Mesodermal cell (in vitro differentiated cells): ENCODE measurements at regions not wholly inside any gene's neighbourhood (a gene's known extent, or its start where the extent isn't known, plus 50 kb on each side); places are given as distances from the start of the nearest gene placed in this dataset.

Experiments
- H3K27ac ChIP-seq: 2 replicates; pipeline ENCODE4 v1.7.0; 2013; ENCODE audit warnings: mild to moderate bottlenecking, low read depth, low read length, moderate library complexity; ENCODE audit not compliant: severe bottlenecking
- H3K36me3 ChIP-seq: 2 replicates; pipeline ENCODE4 v1.7.1; 2013; ENCODE audit warnings: mild to moderate bottlenecking, low read length, moderate library complexity; ENCODE audit not compliant: control insufficient read depth, insufficient read depth
- H3K4me1 ChIP-seq: one replicate; pipeline ENCODE4 v1.7.1; 2013; ENCODE audit warnings: mild to moderate bottlenecking, low read length; ENCODE audit not compliant: insufficient read depth, control insufficient read depth, poor library complexity, severe bottlenecking
- H3K4me3 ChIP-seq: 2 replicates; pipeline ENCODE4 v1.7.0; 2013; ENCODE audit warnings: low read length, control low read depth, mild to moderate bottlenecking; ENCODE audit not compliant: insufficient read depth, poor library complexity, severe bottlenecking; ENCODE audit errors: extremely low read depth
- H3K9me3 ChIP-seq: 2 replicates; pipeline ENCODE4 v1.7.1; 2013; ENCODE audit warnings: mild to moderate bottlenecking, low read length, moderate library complexity; ENCODE audit not compliant: control insufficient read depth
- WGBS, 2 experiments: methylation state at CpG; one replicate each; pipeline ENCODE4 v1.1.5; 2013; ENCODE audit warnings: missing lambda C conversion rate in 2 of 2; ENCODE audit not compliant: insufficient coverage in 2 of 2; 5-methylcytosine and 5-hydroxymethylcytosine counted together

- Histone ChIP-seq H3K9me3 (no peaks in the 10 kb centered on the region), H3K27ac (no peak overlapping the region), H3K4me1 (no peaks in the 10 kb centered on the region), H3K4me3 (no peak overlapping the region), H3K36me3 (no peaks in the 10 kb centered on the region)
- WGBS, 2 experiments = 71 to 80% methylated on average over 5 to 9 of the region's 9 CpGs
Observed at GRCh38 chr7:155908385-155908784, 96.1 kb upstream of the SHH start.

- 84 to 100% methylated on average over 3 of the region's 8 CpGs for WGBS, 2 experiments
- Histone ChIP-seq H3K9me3 (no peaks in the 10 kb centered on the region), H3K36me3 (no peaks in the 10 kb centered on the region), H3K4me1 (no peaks in the 10 kb centered on the region), H3K4me3 (no peak overlapping the region), H3K27ac (no peak overlapping the region)
Observed at GRCh38 chr7:155907450-155908200, 95.4 kb upstream of the SHH start.

DNA sequence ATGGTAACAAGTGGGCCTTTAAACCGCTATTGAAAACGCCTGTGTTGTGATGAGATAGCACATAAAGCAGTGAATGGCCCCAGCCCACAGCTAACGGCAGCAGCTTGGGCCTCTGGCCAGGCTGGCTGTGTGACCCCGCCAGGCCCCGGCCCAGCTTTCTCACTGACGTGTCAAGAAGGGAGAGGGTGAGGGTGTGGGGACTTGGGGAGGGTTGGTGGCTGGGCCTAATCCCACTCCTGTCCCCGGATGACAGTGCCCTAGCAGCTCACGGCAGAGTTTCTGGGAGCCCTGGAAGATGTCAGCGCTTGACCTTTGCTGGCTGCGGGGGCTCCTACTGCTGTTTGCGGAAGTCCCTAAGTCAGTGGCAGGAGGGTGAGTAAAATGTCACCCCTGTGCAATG, 88.9 kb upstream of the SHH start:
- Histone ChIP-seq H3K27ac (no peak overlapping the region), H3K4me3 (no peak overlapping the region), H3K9me3 (peaks cover 5% of the 10 kb centered on the region), H3K4me1 (no peaks in the 10 kb centered on the region), H3K36me3 (no peaks in the 10 kb centered on the region)
- WGBS, 2 experiments = 89 to 93% methylated on average over 9 to 11 of the region's 11 CpGs

GRCh38 chr7:155899596-155899995, 87.3 kb upstream of the SHH start:
- Histone ChIP-seq H3K9me3 (peaks cover 5% of the 10 kb centered on the region), H3K36me3 (no peaks in the 10 kb centered on the region), H3K4me3 (no peak overlapping the region), H3K4me1 (no peaks in the 10 kb centered on the region), H3K27ac (no peak overlapping the region)
- WGBS, 2 experiments = 79 to 86% methylated on average over 1 to 3 of the region's 4 CpGs

DNA sequence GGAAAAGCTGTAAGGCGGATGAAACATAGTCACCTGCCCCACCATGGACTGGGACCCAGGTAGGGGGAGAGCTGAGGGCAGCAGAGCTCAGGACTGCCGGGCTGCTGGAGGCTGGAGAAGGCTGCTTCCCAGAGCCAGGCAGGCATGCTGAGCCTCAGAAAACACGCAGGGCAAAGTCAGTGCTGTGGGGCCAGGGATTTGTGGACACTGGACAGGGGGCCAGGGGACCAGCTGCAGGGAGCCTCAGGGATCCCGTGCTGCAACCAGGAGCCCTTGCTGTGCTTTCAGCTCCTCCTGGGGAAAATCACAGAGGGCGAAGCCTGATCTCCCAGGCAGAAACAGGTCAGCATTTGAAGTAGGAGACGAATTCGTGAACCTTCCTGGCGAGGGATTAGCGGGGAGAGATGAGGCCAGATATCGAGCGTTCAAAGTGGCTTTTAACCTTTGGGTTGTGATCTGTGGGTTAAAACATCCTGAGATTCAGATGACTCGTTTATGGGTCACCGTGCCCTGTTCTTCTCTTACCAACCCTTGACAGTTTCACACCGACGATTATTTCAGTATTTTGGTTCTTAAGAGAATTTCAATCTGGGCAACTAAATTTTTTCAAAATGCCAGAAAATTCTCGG, 85.6 kb upstream of the SHH start:
- H3K9me3 ChIP-seq = peaks cover 5% of the 10 kb centered on the region
- no peak overlapping the region for H3K4me3 ChIP-seq
- no peaks in the 10 kb centered on the region for H3K4me1 ChIP-seq
- no peak overlapping the region for H3K27ac ChIP-seq
- no peaks in the 10 kb centered on the region for H3K36me3 ChIP-seq
- WGBS, 2 experiments = 87 to 88% methylated on average over 14 to 15 of the region's 16 CpGs

DNA sequence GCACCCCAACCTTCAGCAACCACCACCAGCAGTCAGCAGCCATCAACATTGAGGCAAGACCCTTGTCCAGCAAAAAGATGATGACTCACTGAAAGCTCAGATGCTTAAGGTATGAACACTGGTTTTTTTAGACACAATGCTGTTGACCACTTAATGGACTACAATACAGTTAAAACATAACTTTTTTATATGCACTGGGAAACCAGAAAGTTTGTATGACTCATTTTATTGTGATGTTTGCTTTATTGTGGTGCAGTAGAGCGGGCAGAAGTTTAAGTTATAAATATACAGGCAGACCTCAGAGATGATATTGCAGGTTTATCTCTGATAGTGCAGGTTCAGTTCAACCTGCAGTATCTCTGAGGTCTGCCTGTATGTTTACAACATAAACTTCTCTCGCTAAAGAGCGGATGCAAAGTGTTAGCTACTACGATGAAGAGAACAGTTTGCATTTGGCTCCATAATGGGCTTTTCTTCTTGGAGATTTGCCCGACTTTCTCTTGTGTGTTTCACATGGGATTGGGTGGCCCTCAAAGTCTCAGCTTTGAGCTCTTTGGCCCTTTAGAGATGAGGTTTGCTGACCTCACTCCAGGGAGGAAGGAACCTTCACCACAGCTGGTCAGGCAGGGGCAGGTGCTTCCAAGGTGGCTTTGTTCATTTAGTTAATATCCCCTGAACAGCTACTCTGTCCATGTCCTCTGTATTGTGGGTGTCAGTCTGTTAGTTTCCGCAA, 84.4 kb upstream of the SHH start:
- Histone ChIP-seq H3K4me3 (no peak overlapping the region), H3K9me3 (peaks cover 5% of the 10 kb centered on the region), H3K27ac (no peak overlapping the region), H3K4me1 (no peaks in the 10 kb centered on the region), H3K36me3 (no peaks in the 10 kb centered on the region)
- 89 to 100% methylated on average over 4 to 5 of the region's 6 CpGs for WGBS, 2 experiments

DNA sequence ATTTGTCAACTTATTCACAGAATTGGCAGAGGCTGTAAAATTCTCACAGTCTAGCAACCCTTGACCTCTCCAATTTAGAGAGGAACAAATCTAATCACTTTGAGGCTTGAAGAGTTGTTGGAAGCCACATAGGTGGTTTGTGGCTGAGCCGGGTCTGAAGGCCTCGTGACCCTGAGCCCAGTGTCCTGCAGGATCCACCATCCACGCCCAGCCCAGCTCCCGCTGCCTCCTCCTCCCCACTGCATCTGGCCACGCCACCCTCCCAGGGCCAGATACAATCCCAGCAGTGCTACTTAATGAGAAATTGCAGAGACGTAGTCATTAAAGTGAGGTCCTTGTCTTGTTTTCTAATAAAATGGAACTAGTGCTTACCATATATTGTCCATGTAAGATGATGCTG, 81.4 kb upstream of the SHH start:
- 90 to 96% methylated on average over 4 to 5 of the region's 6 CpGs for WGBS, 2 experiments

DNA sequence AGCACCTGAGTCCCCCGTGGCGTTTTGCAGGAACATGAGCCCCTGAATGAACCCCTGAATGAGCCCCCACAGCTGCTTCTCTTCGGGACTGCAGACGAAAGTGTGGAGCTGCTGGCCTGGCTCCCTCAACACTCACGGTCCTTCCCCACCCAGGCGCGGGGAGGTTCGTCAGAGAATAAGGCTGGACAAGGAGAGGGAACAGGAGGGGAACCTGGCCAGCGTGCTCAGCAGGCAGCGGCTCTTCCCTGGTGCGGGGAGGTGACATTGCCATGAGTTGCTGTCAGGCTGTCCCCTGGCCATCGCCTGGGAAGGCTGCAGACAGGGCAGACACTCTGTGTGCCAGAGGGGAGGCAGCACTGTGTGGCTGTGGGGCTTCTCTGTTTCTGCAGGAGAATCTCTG, 80.9 kb upstream of the SHH start:
- H3K9me3 ChIP-seq = no peaks in the 10 kb centered on the region
- H3K4me3 ChIP-seq = no peak overlapping the region
- H3K4me1 ChIP-seq = no peaks in the 10 kb centered on the region
- no peak overlapping the region for H3K27ac ChIP-seq
- no peaks in the 10 kb centered on the region for H3K36me3 ChIP-seq
- 85 to 90% methylated on average over 7 to 12 of the region's 12 CpGs for WGBS, 2 experiments

More for the DNA sequence above, 81.4 kb upstream of the SHH start:
- H3K9me3 ChIP-seq = no peaks in the 10 kb centered on the region
- H3K36me3 ChIP-seq = no peaks in the 10 kb centered on the region
- no peaks in the 10 kb centered on the region for H3K4me1 ChIP-seq
- H3K4me3 ChIP-seq = no peak overlapping the region
- no peak overlapping the region for H3K27ac ChIP-seq

- Histone ChIP-seq H3K4me1 (peaks cover 10% of the 10 kb centered on the region), H3K27ac (no peak overlapping the region), H3K36me3 (no peaks in the 10 kb centered on the region), H3K9me3 (no peaks in the 10 kb centered on the region), H3K4me3 (no peak overlapping the region)
- WGBS, 2 experiments = 94 to 96% methylated on average over 14 of the region's 24 CpGs
Observed at GRCh38 chr7:155889636-155890511, 77.6 kb upstream of the SHH start.

- H3K9me3 ChIP-seq = no peaks in the 10 kb centered on the region
- no peak overlapping the region for H3K27ac ChIP-seq
- no peak overlapping the region for H3K4me3 ChIP-seq
- peaks cover 10% of the 10 kb centered on the region for H3K4me1 ChIP-seq
- 85 to 93% methylated on average over 8 of the region's 11 CpGs for WGBS, 2 experiments
- no peaks in the 10 kb centered on the region for H3K36me3 ChIP-seq
Observed at GRCh38 chr7:155887174-155887525, 74.9 kb upstream of the SHH start.
